ENCODE measurements at regions not wholly inside any gene's neighbourhood (a gene's known extent, or its start where the extent isn't known, plus 50 kb on each side); places are given as distances from the start of the nearest gene placed in this dataset.

GRCh38 chr1:193402037-193402436, 215.6 kb upstream of the B3GALT2 start:
- no peaks in the 10 kb centered on the region for H3K4me1 ChIP-seq (ENCODE audit: insufficient read depth, low read length, poor library complexity, severe bottlenecking)
- H3K9me3 ChIP-seq (ENCODE audit: insufficient read depth, low read depth, low read length) = no peaks in the 10 kb centered on the region
- no peaks in the 10 kb centered on the region for H3K27me3 ChIP-seq (ENCODE audit: insufficient read depth, low read length, poor library complexity, severe bottlenecking)
- TF ChIP-seq, protein P1, sequence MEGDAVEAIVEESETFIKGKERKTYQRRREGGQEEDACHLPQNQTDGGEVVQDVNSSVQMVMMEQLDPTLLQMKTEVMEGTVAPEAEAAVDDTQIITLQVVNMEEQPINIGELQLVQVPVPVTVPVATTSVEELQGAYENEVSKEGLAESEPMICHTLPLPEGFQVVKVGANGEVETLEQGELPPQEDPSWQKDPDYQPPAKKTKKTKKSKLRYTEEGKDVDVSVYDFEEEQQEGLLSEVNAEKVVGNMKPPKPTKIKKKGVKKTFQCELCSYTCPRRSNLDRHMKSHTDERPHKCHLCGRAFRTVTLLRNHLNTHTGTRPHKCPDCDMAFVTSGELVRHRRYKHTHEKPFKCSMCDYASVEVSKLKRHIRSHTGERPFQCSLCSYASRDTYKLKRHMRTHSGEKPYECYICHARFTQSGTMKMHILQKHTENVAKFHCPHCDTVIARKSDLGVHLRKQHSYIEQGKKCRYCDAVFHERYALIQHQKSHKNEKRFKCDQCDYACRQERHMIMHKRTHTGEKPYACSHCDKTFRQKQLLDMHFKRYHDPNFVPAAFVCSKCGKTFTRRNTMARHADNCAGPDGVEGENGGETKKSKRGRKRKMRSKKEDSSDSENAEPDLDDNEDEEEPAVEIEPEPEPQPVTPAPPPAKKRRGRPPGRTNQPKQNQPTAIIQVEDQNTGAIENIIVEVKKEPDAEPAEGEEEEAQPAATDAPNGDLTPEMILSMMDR (conservative IDR thresholded peaks at IDR 0.05; ENCODE audit: low read length) = no peak
- no peak for TF ChIP-seq EZH2phosphoT487 (IDR thresholded peaks at IDR 0.05; ENCODE audit: borderline replicate concordance)
- H3K79me2 ChIP-seq (ENCODE audit: insufficient read depth, low read length) = no peaks in the 10 kb centered on the region
- no peak overlapping the region for H3K4me2 ChIP-seq (ENCODE audit: low read depth, low read length, poor library complexity, severe bottlenecking)
- no peak overlapping the region for H3K4me3 ChIP-seq (ENCODE audit: low read length, poor library complexity, severe bottlenecking)
- H4K20me1 ChIP-seq (ENCODE audit: insufficient read depth, low read length, poor library complexity, severe bottlenecking) = no peaks in the 10 kb centered on the region
- no peaks in the 10 kb centered on the region for H3K36me3 ChIP-seq (ENCODE audit: insufficient read depth, low read length)
- H2AFZ ChIP-seq (ENCODE audit: low read length) = no peak overlapping the region
- H3K9me2 ChIP-seq (replicated peaks; ENCODE audit: low read depth, low read length) = no peaks in the 10 kb centered on the region
- H3F3A ChIP-seq (ENCODE audit: low read depth) = no peaks in the 10 kb centered on the region
- no peak overlapping the region for H3K9ac ChIP-seq (ENCODE audit: low read depth, low read length, poor library complexity, severe bottlenecking)

- no peaks in the 10 kb centered on the region for H3K9me2 ChIP-seq (replicated peaks; ENCODE audit: low read depth, low read length)
These were observed 207.9 kb upstream of the B3GALT2 start for GRCh38 chr1:193394336-193394735.

GRCh38 chr1:193392686-193393085, 206.3 kb upstream of the B3GALT2 start:
- no peaks in the 10 kb centered on the region for H3F3A ChIP-seq (ENCODE audit: low read depth)
- TF ChIP-seq, protein P1 (conservative IDR thresholded peaks at IDR 0.05; ENCODE audit: low read length) = no peak
- TF ChIP-seq EZH2phosphoT487 (IDR thresholded peaks at IDR 0.05; ENCODE audit: borderline replicate concordance) = no peak
- no peaks in the 10 kb centered on the region for H3K9me2 ChIP-seq (replicated peaks; ENCODE audit: low read depth, low read length)
- no peaks in the 10 kb centered on the region for H3K4me1 ChIP-seq (ENCODE audit: insufficient read depth, low read length, poor library complexity, severe bottlenecking)
- H3K9me3 ChIP-seq (ENCODE audit: insufficient read depth, low read depth, low read length) = no peaks in the 10 kb centered on the region
- H3K36me3 ChIP-seq (ENCODE audit: insufficient read depth, low read length) = no peaks in the 10 kb centered on the region
- H3K4me3 ChIP-seq (ENCODE audit: low read length, poor library complexity, severe bottlenecking) = no peak overlapping the region
- no peaks in the 10 kb centered on the region for H4K20me1 ChIP-seq (ENCODE audit: insufficient read depth, low read length, poor library complexity, severe bottlenecking)
- H3K79me2 ChIP-seq (ENCODE audit: insufficient read depth, low read length) = no peaks in the 10 kb centered on the region
- no peak overlapping the region for H3K9ac ChIP-seq (ENCODE audit: low read depth, low read length, poor library complexity, severe bottlenecking)
- no peak overlapping the region for H3K4me2 ChIP-seq (ENCODE audit: low read depth, low read length, poor library complexity, severe bottlenecking)
- H2AFZ ChIP-seq (ENCODE audit: low read length) = no peak overlapping the region
- H3K27me3 ChIP-seq (ENCODE audit: insufficient read depth, low read length, poor library complexity, severe bottlenecking) = no peaks in the 10 kb centered on the region

More at GRCh38 chr1:193394336-193394735, 207.9 kb upstream of the B3GALT2 start:
- no peak overlapping the region for H3K4me2 ChIP-seq (ENCODE audit: low read depth, low read length, poor library complexity, severe bottlenecking)
- H3K4me3 ChIP-seq (ENCODE audit: low read length, poor library complexity, severe bottlenecking) = no peak overlapping the region
- no peaks in the 10 kb centered on the region for H3K27me3 ChIP-seq (ENCODE audit: insufficient read depth, low read length, poor library complexity, severe bottlenecking)
- no peaks in the 10 kb centered on the region for H3K36me3 ChIP-seq (ENCODE audit: insufficient read depth, low read length)
- H3K9ac ChIP-seq (ENCODE audit: low read depth, low read length, poor library complexity, severe bottlenecking) = no peak overlapping the region
- H3K9me3 ChIP-seq (ENCODE audit: insufficient read depth, low read depth, low read length) = no peaks in the 10 kb centered on the region
- TF ChIP-seq EZH2phosphoT487 (IDR thresholded peaks at IDR 0.05; ENCODE audit: borderline replicate concordance) = no peak
- TF ChIP-seq, protein P1 (conservative IDR thresholded peaks at IDR 0.05; ENCODE audit: low read length) = no peak
- no peaks in the 10 kb centered on the region for H3K4me1 ChIP-seq (ENCODE audit: insufficient read depth, low read length, poor library complexity, severe bottlenecking)
- H4K20me1 ChIP-seq (ENCODE audit: insufficient read depth, low read length, poor library complexity, severe bottlenecking) = no peaks in the 10 kb centered on the region
- H2AFZ ChIP-seq (ENCODE audit: low read length) = no peak overlapping the region
- no peaks in the 10 kb centered on the region for H3F3A ChIP-seq (ENCODE audit: low read depth)
- no peaks in the 10 kb centered on the region for H3K79me2 ChIP-seq (ENCODE audit: insufficient read depth, low read length)

Data from Loucy (cell line).